ENCODE measurements at regions not wholly inside any gene's neighbourhood (a gene's known extent, or its start where the extent isn't known, plus 50 kb on each side); places are given as distances from the start of the nearest gene placed in this dataset.

DNA sequence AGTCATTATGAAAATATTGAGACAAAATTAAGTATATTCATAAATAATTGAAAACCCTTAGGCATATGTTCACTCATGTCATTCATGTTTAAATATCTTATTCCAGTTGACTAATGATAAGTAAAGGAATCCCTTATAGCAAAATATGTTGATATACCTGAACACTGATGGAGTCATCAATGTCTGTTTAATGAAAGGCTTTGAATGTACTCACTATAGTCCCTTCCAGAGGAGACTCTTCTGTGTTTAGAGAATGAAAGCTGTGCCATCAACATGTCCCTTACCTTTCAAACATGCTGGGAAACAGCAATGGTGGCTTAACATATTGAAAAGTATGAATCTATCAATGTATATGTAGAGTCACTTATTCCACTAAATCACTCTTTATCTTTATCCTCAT is 242.9 kb downstream of the KCNJ3 start:
- Histone ChIP-seq H3K4me1 (no peaks in the 10 kb centered on the region), H3K9me3 (no peaks in the 10 kb centered on the region), H3K27ac (no peak overlapping the region), H3K4me3 (no peak overlapping the region), H3K27me3 (no peaks in the 10 kb centered on the region), H3K36me3 (no peaks in the 10 kb centered on the region)
- no peak for TF ChIP-seq POLR2A (IDR thresholded peaks at IDR 0.05)
- TF ChIP-seq, protein P1, sequence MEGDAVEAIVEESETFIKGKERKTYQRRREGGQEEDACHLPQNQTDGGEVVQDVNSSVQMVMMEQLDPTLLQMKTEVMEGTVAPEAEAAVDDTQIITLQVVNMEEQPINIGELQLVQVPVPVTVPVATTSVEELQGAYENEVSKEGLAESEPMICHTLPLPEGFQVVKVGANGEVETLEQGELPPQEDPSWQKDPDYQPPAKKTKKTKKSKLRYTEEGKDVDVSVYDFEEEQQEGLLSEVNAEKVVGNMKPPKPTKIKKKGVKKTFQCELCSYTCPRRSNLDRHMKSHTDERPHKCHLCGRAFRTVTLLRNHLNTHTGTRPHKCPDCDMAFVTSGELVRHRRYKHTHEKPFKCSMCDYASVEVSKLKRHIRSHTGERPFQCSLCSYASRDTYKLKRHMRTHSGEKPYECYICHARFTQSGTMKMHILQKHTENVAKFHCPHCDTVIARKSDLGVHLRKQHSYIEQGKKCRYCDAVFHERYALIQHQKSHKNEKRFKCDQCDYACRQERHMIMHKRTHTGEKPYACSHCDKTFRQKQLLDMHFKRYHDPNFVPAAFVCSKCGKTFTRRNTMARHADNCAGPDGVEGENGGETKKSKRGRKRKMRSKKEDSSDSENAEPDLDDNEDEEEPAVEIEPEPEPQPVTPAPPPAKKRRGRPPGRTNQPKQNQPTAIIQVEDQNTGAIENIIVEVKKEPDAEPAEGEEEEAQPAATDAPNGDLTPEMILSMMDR (IDR thresholded peaks at IDR 0.05 in 4 of 5, conservative IDR thresholded peaks at IDR 0.05 in 1 of 5), result no peak
- no peak for ATAC-seq
- intact Hi-C loops (cut with DNase I; ENCODE audit: low total_unique reads), result no loop called here
- no peak for DNase-seq
- in situ Hi-C loops (cut with MboI; ENCODE audit: low sequenced_read_pairs in 4 of 4), result no loop called here

DNA sequence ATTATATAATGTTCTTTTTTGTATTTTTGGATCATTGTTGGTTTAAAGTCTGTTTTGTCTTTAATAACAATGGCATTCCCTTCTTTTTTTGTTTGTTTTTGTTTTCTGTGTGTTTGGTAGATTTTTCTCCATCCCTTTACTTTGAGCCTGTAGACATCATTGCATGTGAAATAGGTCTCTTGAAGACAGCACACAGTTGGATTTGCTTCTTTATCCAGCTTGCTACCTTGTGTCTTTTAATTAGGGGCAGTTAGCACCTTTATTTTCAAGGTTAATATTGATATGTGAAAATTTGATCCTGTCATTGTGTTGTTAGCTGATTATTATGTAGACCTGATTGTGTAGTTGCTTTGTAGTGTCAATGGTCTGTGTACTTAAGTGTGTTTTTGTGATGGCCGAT is 235.7 kb downstream of the KCNJ3 start:
- no peak overlapping the region for H3K4me3 ChIP-seq
- H3K27me3 ChIP-seq, result no peaks in the 10 kb centered on the region
- in situ Hi-C loops (cut with MboI; ENCODE audit: low sequenced_read_pairs in 4 of 4), result no loop called here
- no peaks in the 10 kb centered on the region for H3K9me3 ChIP-seq
- H3K36me3 ChIP-seq, result no peaks in the 10 kb centered on the region
- TF ChIP-seq, protein P1 (IDR thresholded peaks at IDR 0.05 in 4 of 5, conservative IDR thresholded peaks at IDR 0.05 in 1 of 5), result no peak
- TF ChIP-seq POLR2A (IDR thresholded peaks at IDR 0.05), result no peak
- DNase-seq (no peak), ATAC-seq (no peak)
- no peaks in the 10 kb centered on the region for H3K4me1 ChIP-seq
- intact Hi-C loops (cut with DNase I; ENCODE audit: low total_unique reads), result no loop called here
- no peak overlapping the region for H3K27ac ChIP-seq

DNA sequence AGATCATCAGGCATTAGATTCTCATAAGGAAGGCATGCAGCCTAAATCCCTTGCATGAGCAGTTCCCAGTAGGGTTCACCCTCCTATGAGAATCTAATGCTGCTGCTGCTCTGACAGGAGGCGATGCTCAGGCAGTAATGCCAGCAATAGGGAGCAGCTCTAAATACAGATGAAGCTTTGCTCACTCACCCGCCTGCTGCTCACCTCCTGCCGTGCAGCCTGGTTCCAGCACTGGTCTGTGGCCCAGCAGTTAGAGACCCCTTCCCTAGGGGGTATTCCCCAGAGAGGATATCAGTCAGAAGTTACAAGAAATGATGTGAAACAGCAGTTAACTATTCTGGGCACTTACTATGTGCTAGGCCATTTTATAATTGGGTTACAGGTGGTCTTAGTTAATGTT is 226.0 kb downstream of the KCNJ3 start:
- H3K4me3 ChIP-seq, result no peak overlapping the region
- in situ Hi-C loops (cut with MboI; ENCODE audit: low sequenced_read_pairs in 4 of 4), result no loop called here
- DNase-seq (no peak), ATAC-seq (no peak)
- intact Hi-C loops (cut with DNase I; ENCODE audit: low total_unique reads), result no loop called here
- no peaks in the 10 kb centered on the region for H3K27me3 ChIP-seq
- H3K9me3 ChIP-seq, result no peaks in the 10 kb centered on the region
- H3K27ac ChIP-seq, result no peak overlapping the region
- no peaks in the 10 kb centered on the region for H3K4me1 ChIP-seq
- TF ChIP-seq, protein P1 (IDR thresholded peaks at IDR 0.05 in 4 of 5, conservative IDR thresholded peaks at IDR 0.05 in 1 of 5), result no peak
- no peak for TF ChIP-seq POLR2A (IDR thresholded peaks at IDR 0.05)
- no peaks in the 10 kb centered on the region for H3K36me3 ChIP-seq

DNA sequence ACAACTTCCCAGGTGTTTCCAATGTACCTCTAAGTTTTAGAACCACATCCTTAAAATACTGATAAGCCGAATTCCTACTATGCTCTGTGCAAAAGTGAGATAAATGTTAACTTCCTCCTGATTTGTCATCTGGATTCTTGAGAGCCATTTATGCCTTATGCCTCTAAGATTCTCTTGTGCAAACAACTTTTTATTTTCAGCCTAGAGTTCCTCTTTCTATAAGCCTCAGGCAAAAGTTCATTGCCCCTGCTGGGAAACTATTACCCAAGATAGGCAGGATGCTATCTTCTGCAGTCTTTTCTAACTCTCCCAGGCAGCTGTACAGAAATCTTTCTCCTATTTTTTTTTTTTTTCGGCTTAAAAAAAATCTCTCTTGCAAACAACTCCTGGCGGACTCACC is 216.1 kb downstream of the KCNJ3 start:
- Histone ChIP-seq H3K4me3 (no peak overlapping the region), H3K27ac (no peak overlapping the region), H3K4me1 (no peaks in the 10 kb centered on the region), H3K9me3 (no peaks in the 10 kb centered on the region), H3K27me3 (no peaks in the 10 kb centered on the region), H3K36me3 (no peaks in the 10 kb centered on the region)
- DNase-seq, result no peak
- TF ChIP-seq, protein P1 (IDR thresholded peaks at IDR 0.05 in 4 of 5, conservative IDR thresholded peaks at IDR 0.05 in 1 of 5), result no peak
- no peak for TF ChIP-seq POLR2A (IDR thresholded peaks at IDR 0.05)
- intact Hi-C loops (cut with DNase I; ENCODE audit: low total_unique reads), result no loop called here
- no peak for ATAC-seq
- in situ Hi-C loops (cut with MboI; ENCODE audit: low sequenced_read_pairs in 4 of 4), result no loop called here

DNA sequence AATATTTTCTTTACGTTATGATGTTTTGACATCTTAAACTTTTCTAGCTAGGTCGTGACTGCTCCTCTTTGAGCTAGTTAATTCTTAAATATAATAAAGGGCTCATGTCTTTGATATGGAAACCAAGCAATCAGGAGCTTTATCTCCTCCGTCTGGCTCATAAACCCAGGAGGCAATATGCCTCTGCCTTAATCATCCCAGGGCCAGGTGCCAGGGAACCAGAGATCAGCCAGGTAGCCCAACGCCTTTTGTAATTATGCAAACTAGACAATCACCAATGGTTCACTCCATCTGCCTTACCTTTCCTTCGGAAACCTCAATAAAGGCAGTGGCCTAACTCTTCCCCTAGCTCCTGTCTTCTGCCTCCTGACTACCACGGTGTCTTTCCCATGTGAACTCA is 213.7 kb downstream of the KCNJ3 start:
- DNase-seq, result no peak
- intact Hi-C loops (cut with DNase I; ENCODE audit: low total_unique reads), result no loop called here

More for the DNA sequence above, 213.7 kb downstream of the KCNJ3 start:
- Histone ChIP-seq H3K27ac (no peak overlapping the region), H3K4me3 (no peak overlapping the region), H3K4me1 (no peaks in the 10 kb centered on the region), H3K27me3 (no peaks in the 10 kb centered on the region), H3K36me3 (no peaks in the 10 kb centered on the region), H3K9me3 (no peaks in the 10 kb centered on the region)
- ATAC-seq, result no peak
- in situ Hi-C loops (cut with MboI; ENCODE audit: low sequenced_read_pairs in 4 of 4), result no loop called here
- TF ChIP-seq POLR2A (IDR thresholded peaks at IDR 0.05), result no peak
- TF ChIP-seq, protein P1 (IDR thresholded peaks at IDR 0.05 in 4 of 5, conservative IDR thresholded peaks at IDR 0.05 in 1 of 5), result no peak
